ENCODE measurements at regions not wholly inside any gene's neighbourhood (a gene's known extent, or its start where the extent isn't known, plus 50 kb on each side); places are given as distances from the start of the nearest gene placed in this dataset.

- peak; percentile 61 for DNase-seq (ENCODE audit: low read depth)
- TF ChIP-seq CTCF (IDR thresholded peaks at IDR 0.05; ENCODE audit: insufficient read depth, low read depth, low read length) = peak; percentile 90
- H3K4me3 ChIP-seq (ENCODE audit: low read depth, low read length) = peak overlapping the region; percentile 52
Measured at GRCh38 chr2:126971481-126972278, 73.0 kb downstream of the TEX51 start.

GRCh38 chr2:126972279-126972626, 73.6 kb downstream of the TEX51 start:
- no peak for DNase-seq (ENCODE audit: low read depth)
- H3K4me3 ChIP-seq (ENCODE audit: low read depth, low read length) = no peak overlapping the region
- TF ChIP-seq CTCF (IDR thresholded peaks at IDR 0.05; ENCODE audit: insufficient read depth, low read depth, low read length) = no peak

GRCh38 chr2:126973745-126974144, 75.1 kb downstream of the TEX51 start:
- TF ChIP-seq CTCF (IDR thresholded peaks at IDR 0.05; ENCODE audit: insufficient read depth, low read depth, low read length) = no peak
- H3K4me3 ChIP-seq (ENCODE audit: low read depth, low read length) = no peak overlapping the region
- DNase-seq (ENCODE audit: low read depth) = no peak

DNA sequence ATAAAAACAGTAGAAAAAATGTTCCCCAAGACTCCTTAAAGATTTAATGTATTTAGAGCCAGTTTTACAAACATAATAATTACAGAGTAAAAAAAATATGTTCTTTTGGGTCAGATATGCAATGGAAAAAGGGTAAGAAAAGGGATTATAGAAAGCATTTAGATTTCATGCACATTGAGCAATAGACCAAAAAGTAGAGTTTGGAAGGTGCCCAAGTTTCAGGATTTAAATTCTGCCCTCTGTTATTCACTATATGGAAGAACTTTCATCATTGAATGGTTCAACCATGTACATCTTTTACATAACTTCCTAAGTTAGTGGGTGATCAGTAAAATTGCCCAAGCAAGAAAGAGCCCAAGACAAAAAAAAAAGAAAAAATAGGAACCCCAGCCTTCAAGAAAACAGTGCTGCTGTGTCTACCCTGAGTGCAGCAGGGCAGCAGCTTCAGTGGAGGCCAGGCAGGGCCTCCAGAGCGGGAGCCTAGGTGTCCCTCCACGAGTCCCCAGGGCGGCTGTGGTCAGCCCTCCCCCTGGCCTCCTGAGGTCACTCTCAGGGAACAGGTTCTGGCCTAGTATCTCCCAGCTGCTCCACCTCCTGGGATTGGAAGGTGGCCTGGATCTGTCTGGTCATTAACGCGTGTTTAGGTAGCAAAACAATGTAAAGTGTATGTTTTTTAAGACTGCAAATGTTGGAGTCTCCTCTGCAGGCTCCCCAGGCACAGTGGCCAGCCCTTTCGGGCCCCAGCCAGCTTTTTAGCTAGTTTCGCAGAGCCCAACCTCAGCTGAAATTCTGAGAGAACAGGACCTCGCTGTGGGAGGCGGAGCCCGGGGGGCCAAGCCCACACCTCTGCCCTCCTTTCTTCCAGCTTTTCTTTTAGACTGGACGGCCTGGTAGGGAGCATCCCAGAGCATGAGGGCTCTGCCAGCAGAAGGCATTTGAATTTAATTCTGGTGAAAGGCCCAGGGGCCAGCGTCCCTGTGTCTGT, 77.3 kb downstream of the TEX51 start:
- no peak for TF ChIP-seq CTCF (IDR thresholded peaks at IDR 0.05; ENCODE audit: insufficient read depth, low read depth, low read length)
- DNase-seq (ENCODE audit: low read depth) = peak; percentile 2

GRCh38 chr2:126976721-126977328, 78.1 kb downstream of the TEX51 start:
- no peak for DNase-seq (ENCODE audit: low read depth)
- no peak for TF ChIP-seq CTCF (IDR thresholded peaks at IDR 0.05; ENCODE audit: insufficient read depth, low read depth, low read length)
- H3K4me3 ChIP-seq (ENCODE audit: low read depth, low read length) = no peak overlapping the region

More for the DNA sequence above, 77.3 kb downstream of the TEX51 start:
- no peak overlapping the region for H3K4me3 ChIP-seq (ENCODE audit: low read depth, low read length)

GRCh38 chr2:126978333-126978732, 79.6 kb downstream of the TEX51 start:
- DNase-seq (ENCODE audit: low read depth) = no peak
- no peak for TF ChIP-seq CTCF (IDR thresholded peaks at IDR 0.05; ENCODE audit: insufficient read depth, low read depth, low read length)
- H3K4me3 ChIP-seq (ENCODE audit: low read depth, low read length) = no peak overlapping the region
